SK-N-SH (cell line): ENCODE measurements at regions not wholly inside any gene's neighbourhood (a gene's known extent, or its start where the extent isn't known, plus 50 kb on each side); places are given as distances from the start of the nearest gene placed in this dataset.

Source experiments
- CTCF ChIA-PET: fragments of 300-600, 350-600 bp; formaldehyde crosslinking; extraction: SDS; loops from one replicate; lab custom pipeline; 2021; lab: Yijun Ruan, JAX
- POLR2A ChIA-PET: fragments of 350-600 bp; sonication (Branson Sonifier 250); formaldehyde crosslinking; extraction: SDS; loops from one replicate; lab custom pipeline; 2020; ENCODE audit warnings: antibody characterized with exemption, inconsistent platforms; lab: Yijun Ruan, JAX
- DNase-seq: peaks from one replicate; pipeline ENCODE4 v3.0.0; 2012
- H2AFZ ChIP-seq: fragments of 200-600 bp; sonication (generic); 2 replicates; pipeline ENCODE4 v1.8.1; 2016; ENCODE audit warnings: antibody characterized with exemption, mild to moderate bottlenecking, low read depth
- H3F3A ChIP-seq: fragments of 200-600 bp; sonication (generic); replicated peaks from 2 replicates; pipeline ENCODE3; 2016; ENCODE audit warnings: antibody characterized with exemption, mild to moderate bottlenecking; ENCODE audit not compliant: insufficient read depth
- H3K27ac ChIP-seq, 2 experiments: fragments of 200-500 bp in 1 of 2; fragments of 200-600 bp in 1 of 2; sonication (Bioruptor generic) in 1 of 2; sonication (generic), shearing (Covaris generic) in 1 of 2; 2 replicates each; pipeline versions ENCODE4 v1.5.1 to v1.6.1; 2014 to 2016; ENCODE audit warnings: low read depth in 2 of 2, inconsistent platforms in 1 of 2, low read length in 1 of 2, mild to moderate bottlenecking in 1 of 2, mixed read lengths in 1 of 2
- H3K27me3 ChIP-seq: fragments of 200-600 bp; sonication (generic), shearing (Covaris generic); 2 replicates; pipeline ENCODE4 v1.6.1; 2016; ENCODE audit warnings: mixed run types; ENCODE audit not compliant: insufficient read depth
- H3K36me3 ChIP-seq, 2 experiments: fragments of 200-500 bp in 1 of 2; fragments of 200-600 bp in 1 of 2; sonication (Bioruptor generic) in 1 of 2; sonication (generic) in 1 of 2; replicated peaks in 1 of 2; 2 replicates each; pipeline versions ENCODE3 to v1.5.1; 2014 to 2016; ENCODE audit warnings: low read length in 1 of 2, mild to moderate bottlenecking in 1 of 2; ENCODE audit not compliant: insufficient read depth in 2 of 2, control insufficient read depth in 1 of 2
- H3K4me1 ChIP-seq, 2 experiments: fragments of 200-500 bp in 1 of 2; fragments of 200-600 bp in 1 of 2; sonication (Bioruptor generic) in 1 of 2; sonication (generic), shearing (Covaris generic) in 1 of 2; 2 replicates each; pipeline versions ENCODE4 v1.5.1 to v1.6.1; 2014 to 2016; ENCODE audit warnings: low read depth in 1 of 2, low read length in 1 of 2, mixed run types in 1 of 2; ENCODE audit not compliant: insufficient read depth in 2 of 2, control insufficient read depth in 1 of 2
- H3K4me2 ChIP-seq: fragments of 200-600 bp; sonication (generic), shearing (Covaris generic); 2 replicates; pipeline ENCODE4 v1.6.1; 2017; ENCODE audit warnings: mixed run types
- H3K4me3 ChIP-seq, 2 experiments: fragments of 200-500 bp in 1 of 2; fragments of 200-600 bp in 1 of 2; sonication (Bioruptor generic) in 1 of 2; sonication (generic), shearing (Covaris generic) in 1 of 2; 2 replicates each; pipeline versions ENCODE4 v1.5.1 to v1.8.1; 2014 to 2016; ENCODE audit warnings: low read depth in 2 of 2, inconsistent platforms in 1 of 2, low read length in 1 of 2, mild to moderate bottlenecking in 1 of 2, mixed read lengths in 1 of 2, moderate library complexity in 1 of 2
- H3K79me2 ChIP-seq: fragments of 200-600 bp; sonication (generic); 2 replicates; pipeline ENCODE4 v1.8.1; 2017; ENCODE audit warnings: mild to moderate bottlenecking; ENCODE audit not compliant: insufficient read depth
- H3K9ac ChIP-seq: fragments of 200-600 bp; sonication (generic); 2 replicates; pipeline ENCODE4 v1.6.1; 2017; ENCODE audit warnings: mixed run types
- H3K9me2 ChIP-seq: fragments of 200-600 bp; sonication (generic); 2 replicates; pipeline ENCODE4 v1.6.1; 2017; ENCODE audit warnings: mixed run types
- H3K9me3 ChIP-seq: fragments of 200-600 bp; sonication (generic); 2 replicates; pipeline ENCODE4 v1.6.1; 2017; ENCODE audit warnings: mixed run types, mild to moderate bottlenecking, moderate library complexity
- H4K20me1 ChIP-seq: fragments of 200-600 bp; sonication (generic); 2 replicates; pipeline ENCODE4 v1.6.1; 2017; ENCODE audit warnings: mild to moderate bottlenecking, mixed run types; ENCODE audit not compliant: insufficient read depth
- CHD2 ChIP-seq: fragments of 150-350 bp; IDR thresholded peaks from 2 replicates; pipeline ENCODE4 v1.6.1; 2018; ENCODE audit warnings: low read length; ENCODE audit not compliant: partially characterized antibody
- EP300 ChIP-seq, 2 experiments: IDR thresholded peaks; 2 replicates each; pipeline versions ENCODE4 v1.4.0 to v1.6.1; 2012; ENCODE audit warnings: borderline replicate concordance in 1 of 2, low read depth in 1 of 2, low read length in 1 of 2
- FOSL2 ChIP-seq: IDR thresholded peaks from 2 replicates; pipeline ENCODE4 v1.4.0; 2012; ENCODE audit warnings: low read depth, mild to moderate bottlenecking, moderate library complexity, borderline replicate concordance
- FOXM1 ChIP-seq: IDR thresholded peaks from 2 replicates; pipeline ENCODE4 v1.4.0; 2012; ENCODE audit warnings: low read depth, mild to moderate bottlenecking
- JUND ChIP-seq: IDR thresholded peaks from 2 replicates; pipeline ENCODE4 v1.4.0; 2012
- MEF2A ChIP-seq: IDR thresholded peaks from 2 replicates; pipeline ENCODE4 v1.4.0; 2012; ENCODE audit warnings: low read depth, borderline replicate concordance
- MXI1 ChIP-seq: IDR thresholded peaks from 2 replicates; pipeline ENCODE4 v1.6.1; 2012; ENCODE audit warnings: mild to moderate bottlenecking, low read depth, low read length, improper control_type of control experiment
- NFIC ChIP-seq: IDR thresholded peaks from 2 replicates; pipeline ENCODE4 v1.4.0; 2012; ENCODE audit warnings: borderline replicate concordance
- NRF1 ChIP-seq: IDR thresholded peaks from 2 replicates; pipeline ENCODE4 v1.6.1; 2012; ENCODE audit warnings: low read depth, mild to moderate bottlenecking, low read length
- PBX3 ChIP-seq: IDR thresholded peaks from 2 replicates; pipeline ENCODE4; 2012
- POLR2AphosphoS5 ChIP-seq: IDR thresholded peaks from 2 replicates; pipeline ENCODE4 v1.6.1; 2012; ENCODE audit warnings: low read depth, low read length
- RAD21 ChIP-seq: IDR thresholded peaks from 2 replicates; pipeline ENCODE4 v1.6.1; 2012; ENCODE audit warnings: mild to moderate bottlenecking, low read length
- REST ChIP-seq: IDR thresholded peaks from 2 replicates; pipeline ENCODE4 v1.6.1; 2012; ENCODE audit warnings: mild to moderate bottlenecking, low read depth, low read length, moderate library complexity
- RXRA ChIP-seq: IDR thresholded peaks from 2 replicates; pipeline ENCODE4 v1.4.0; 2012; ENCODE audit warnings: low read depth, mild to moderate bottlenecking, borderline replicate concordance
- SIN3A ChIP-seq: IDR thresholded peaks from 2 replicates; pipeline ENCODE4 v1.6.1; 2012; ENCODE audit warnings: low read depth, mild to moderate bottlenecking, low read length, moderate library complexity, borderline replicate concordance
- TAF1 ChIP-seq: IDR thresholded peaks from 2 replicates; pipeline ENCODE4 v1.6.1; 2012; ENCODE audit warnings: low read depth, mild to moderate bottlenecking, low read length, moderate library complexity, borderline replicate concordance
- TCF12 ChIP-seq: IDR thresholded peaks from 2 replicates; pipeline ENCODE4 v1.4.0; 2012
- USF2 ChIP-seq: fragments of 150-350 bp; IDR thresholded peaks from 2 replicates; pipeline ENCODE4 v1.6.1; 2017; ENCODE audit warnings: antibody characterized with exemption, low read length, low read depth, borderline replicate concordance
- YY1 ChIP-seq: IDR thresholded peaks from 2 replicates; pipeline ENCODE4 v1.4.0; 2012; ENCODE audit warnings: low read depth, mild to moderate bottlenecking
- WGBS: methylation state at CpG from one replicate; pipeline ENCODE4 v1.1.6; 2017; ENCODE audit warnings: low lambda C conversion rate; 5-methylcytosine and 5-hydroxymethylcytosine counted together

- H3K4me1 ChIP-seq: no peaks in the 10 kb centered on the region
- no peaks in the 10 kb centered on the region for H3K36me3 ChIP-seq
- no peaks in the 10 kb centered on the region for H3K27me3 ChIP-seq
- no peak overlapping the region for H3K27ac ChIP-seq
- no peaks in the 10 kb centered on the region for H3K9me3 ChIP-seq
- no peak overlapping the region for H3K4me2 ChIP-seq
- POLR2A ChIA-PET: no interaction called here
- no peaks in the 10 kb centered on the region for H3F3A ChIP-seq
- no peaks in the 10 kb centered on the region for H3K9me2 ChIP-seq
- H3K4me3 ChIP-seq: no peak overlapping the region
- no peak for DNase-seq
- no peak for TF ChIP-seq POLR2AphosphoS5
- no peak for TF ChIP-seq NFIC
- no peak for TF ChIP-seq FOXM1
- TF ChIP-seq NRF1: no peak
- TF ChIP-seq RAD21: no peak
- no peak for TF ChIP-seq JUND
- TF ChIP-seq FOSL2: no peak
- no peak for TF ChIP-seq USF2
- TF ChIP-seq CHD2: no peak
- TF ChIP-seq SIN3A: no peak
- TF ChIP-seq REST: no peak
- no peak for TF ChIP-seq TCF12
- TF ChIP-seq RXRA: no peak
- TF ChIP-seq EP300 (IDR thresholded peaks at IDR 0.05; ENCODE audit: borderline replicate concordance in 1 of 2, low read depth in 1 of 2, low read length in 1 of 2): no peak
- TF ChIP-seq TAF1: no peak
- no peak for TF ChIP-seq MXI1
- TF ChIP-seq PBX3: no peak
- TF ChIP-seq MEF2A: no peak
- TF ChIP-seq YY1: no peak
- no peaks in the 10 kb centered on the region for H3K79me2 ChIP-seq
- peak overlapping the region; percentile 19; the same call in 1 of the 2 replicates for H2AFZ ChIP-seq
- WGBS: 78% methylated on average over 11 of the region's 11 CpGs
- H3K9ac ChIP-seq: no peak overlapping the region
- H4K20me1 ChIP-seq: no peaks in the 10 kb centered on the region
- CTCF ChIA-PET: interaction anchor here (0.6 to 2.3 kb wide), 3 partner anchors 9 to 324 kb away, joined by 3 to 17 read pairs (median 4); no protein-coding TSS in a partner anchor
Measured at GRCh38 chr9:36738318-36738976, 165.8 kb downstream of the MELK start.
